ENCODE measurements at regions not wholly inside any gene's neighbourhood (a gene's known extent, or its start where the extent isn't known, plus 50 kb on each side); places are given as distances from the start of the nearest gene placed in this dataset.

GRCh38 chr1:81073580-81073979 lies 727.2 kb upstream of the ADGRL2 start:
- TF ChIP-seq CTCF (IDR thresholded peaks at IDR 0.05; ENCODE audit: low read depth, low read length, missing input control): no peak
- no peak for TF ChIP-seq FOXA1 (IDR thresholded peaks at IDR 0.05)
- no peak for TF ChIP-seq MAX (IDR thresholded peaks at IDR 0.05)
- TF ChIP-seq SP1 (IDR thresholded peaks at IDR 0.05): no peak
- no peak for TF ChIP-seq HNF4G (IDR thresholded peaks at IDR 0.05)
- no peaks in the 10 kb centered on the region for H3K4me1 ChIP-seq (ENCODE audit: control insufficient read depth in 4 of 4, insufficient read depth in 4 of 4, low read length in 3 of 4)
- H3K9me3 ChIP-seq (ENCODE audit: control insufficient read depth in 4 of 4, low read length in 3 of 4): no peaks in the 10 kb centered on the region
- WGBS: 92% methylated on average over 1 of the region's 1 CpG
- no peak for DNase-seq (ENCODE audit: low spot score)
- H3K36me3 ChIP-seq (ENCODE audit: control insufficient read depth in 4 of 4, insufficient read depth in 3 of 4, low read depth in 1 of 4, low read length in 3 of 4): no peaks in the 10 kb centered on the region
- H3K4me3 ChIP-seq (ENCODE audit: low read depth in 1 of 3, low read length in 3 of 3): no peak overlapping the region
- no peak overlapping the region for H3K9ac ChIP-seq (ENCODE audit: low read depth in 1 of 2, low read length in 2 of 2)
- H3K27ac ChIP-seq (ENCODE audit: low read depth in 1 of 2, low read length in 2 of 2): no peak overlapping the region
- no peaks in the 10 kb centered on the region for H3K27me3 ChIP-seq (ENCODE audit: control insufficient read depth in 4 of 4, insufficient read depth in 4 of 4, low read length in 3 of 4)

DNA sequence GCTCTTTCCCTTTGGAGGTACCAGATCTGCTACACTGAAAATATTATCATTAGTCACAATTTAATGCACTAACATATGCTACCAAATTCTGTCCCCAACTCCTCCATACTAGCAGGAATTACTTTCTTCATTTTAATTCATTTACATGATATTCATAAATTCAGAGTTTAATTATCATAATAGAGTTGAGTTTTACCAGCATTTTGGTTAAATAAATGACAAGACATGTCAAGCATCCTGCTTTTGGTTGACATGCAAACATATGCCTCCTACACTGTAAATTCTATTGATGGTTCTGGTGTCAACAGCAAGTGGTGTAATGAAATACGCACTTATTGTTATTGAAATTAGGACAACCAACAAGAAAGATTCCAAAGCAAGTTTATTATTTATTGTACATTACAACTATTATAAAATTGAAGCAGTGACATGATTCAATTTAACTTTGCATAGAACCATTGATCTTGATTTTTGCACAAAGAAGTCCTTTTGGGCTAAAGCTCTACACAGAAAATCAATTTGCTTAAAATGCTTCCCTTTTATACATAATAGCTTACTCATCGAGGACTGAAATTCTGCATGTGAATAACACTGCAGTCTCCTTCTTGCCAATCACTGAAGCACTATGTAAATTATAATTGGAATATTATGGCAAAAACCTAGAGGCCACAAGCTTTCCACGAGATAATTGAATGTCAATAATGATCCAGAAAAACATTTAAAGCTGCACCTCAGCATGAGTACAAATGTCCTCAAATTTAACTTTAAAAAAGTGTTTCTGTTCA lies 728.6 kb upstream of the ADGRL2 start:
- Histone ChIP-seq H3K4me1 (ENCODE audit: control insufficient read depth in 4 of 4, insufficient read depth in 4 of 4, low read length in 3 of 4) (no peaks in the 10 kb centered on the region), H3K27me3 (ENCODE audit: control insufficient read depth in 4 of 4, insufficient read depth in 4 of 4, low read length in 3 of 4) (no peaks in the 10 kb centered on the region), H3K9ac (ENCODE audit: low read depth in 1 of 2, low read length in 2 of 2) (no peak overlapping the region), H3K27ac (ENCODE audit: low read depth in 1 of 2, low read length in 2 of 2) (no peak overlapping the region), H3K36me3 (ENCODE audit: control insufficient read depth in 4 of 4, insufficient read depth in 3 of 4, low read depth in 1 of 4, low read length in 3 of 4) (no peaks in the 10 kb centered on the region), H3K9me3 (ENCODE audit: control insufficient read depth in 4 of 4, low read length in 3 of 4) (no peaks in the 10 kb centered on the region), H3K4me3 (ENCODE audit: low read depth in 1 of 3, low read length in 3 of 3) (no peak overlapping the region)
- no peak for TF ChIP-seq FOXA1 (IDR thresholded peaks at IDR 0.05)
- TF ChIP-seq SP1 (IDR thresholded peaks at IDR 0.05): no peak
- WGBS: 83% methylated on average over 3 of the region's 3 CpGs
- no peak for DNase-seq (ENCODE audit: low spot score)

GRCh38 chr1:81071072-81071858 lies 729.5 kb upstream of the ADGRL2 start:
- Histone ChIP-seq H3K9me3 (ENCODE audit: control insufficient read depth in 4 of 4, low read length in 3 of 4) (no peaks in the 10 kb centered on the region), H3K27me3 (ENCODE audit: control insufficient read depth in 4 of 4, insufficient read depth in 4 of 4, low read length in 3 of 4) (no peaks in the 10 kb centered on the region), H3K4me1 (ENCODE audit: control insufficient read depth in 4 of 4, insufficient read depth in 4 of 4, low read length in 3 of 4) (no peaks in the 10 kb centered on the region), H3K27ac (ENCODE audit: low read depth in 1 of 2, low read length in 2 of 2) (no peak overlapping the region), H3K4me3 (ENCODE audit: low read depth in 1 of 3, low read length in 3 of 3) (no peak overlapping the region), H3K36me3 (ENCODE audit: control insufficient read depth in 4 of 4, insufficient read depth in 3 of 4, low read depth in 1 of 4, low read length in 3 of 4) (no peaks in the 10 kb centered on the region), H3K9ac (ENCODE audit: low read depth in 1 of 2, low read length in 2 of 2) (no peak overlapping the region)
- DNase-seq (ENCODE audit: low spot score): no peak
- 82% methylated on average over 1 of the region's 1 CpG for WGBS
- no peak for TF ChIP-seq FOXA2 (IDR thresholded peaks at IDR 0.05)
- TF ChIP-seq CTCF (IDR thresholded peaks at IDR 0.05; ENCODE audit: low read depth, low read length, missing input control): no peak
- no peak for TF ChIP-seq NR2F2 (IDR thresholded peaks at IDR 0.05)
- TF ChIP-seq SP1 (IDR thresholded peaks at IDR 0.05): no peak
- no peak for TF ChIP-seq RXRA (IDR thresholded peaks at IDR 0.05)
- TF ChIP-seq TAF1 (conservative IDR thresholded peaks at IDR 0.05): no peak
- no peak for TF ChIP-seq HNF4A (conservative IDR thresholded peaks at IDR 0.05)
- TF ChIP-seq FOXA1 (IDR thresholded peaks at IDR 0.05): no peak
- TF ChIP-seq EGR1 (IDR thresholded peaks at IDR 0.05; ENCODE audit: low read depth in 2 of 2): no peak
- TF ChIP-seq, protein P1, sequence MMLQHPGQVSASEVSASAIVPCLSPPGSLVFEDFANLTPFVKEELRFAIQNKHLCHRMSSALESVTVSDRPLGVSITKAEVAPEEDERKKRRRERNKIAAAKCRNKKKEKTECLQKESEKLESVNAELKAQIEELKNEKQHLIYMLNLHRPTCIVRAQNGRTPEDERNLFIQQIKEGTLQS (IDR thresholded peaks at IDR 0.05): no peak
- no peak for TF ChIP-seq RAD21 (IDR thresholded peaks at IDR 0.05)
- TF ChIP-seq YY1 (IDR thresholded peaks at IDR 0.05): no peak
- TF ChIP-seq GABPA (IDR thresholded peaks at IDR 0.05 in 1 of 2, conservative IDR thresholded peaks at IDR 0.05 in 1 of 2): no peak
- no peak for TF ChIP-seq MAX (IDR thresholded peaks at IDR 0.05)
- TF ChIP-seq REST (IDR thresholded peaks at IDR 0.05): no peak

Data from liver (tissue), 8 donors.